Uterus (tissue), 3 donors: ENCODE measurements at regions not wholly inside any gene's neighbourhood (a gene's known extent, or its start where the extent isn't known, plus 50 kb on each side); places are given as distances from the start of the nearest gene placed in this dataset.

Source experiments
- DNase-seq, 2 donors: peaks; one replicate each; pipeline ENCODE4 v3.0.0-alpha.2; 2019 to 2020
- H3K27ac ChIP-seq, 2 donors: fragments of 200-600 bp; sonication (generic); 1 replicate in 1 of 2; 2 replicates in 1 of 2; pipeline ENCODE4 v1.5.1; 2016 to 2018
- H3K27me3 ChIP-seq, 2 donors: fragments of 200-600 bp; sonication (generic); one replicate each; pipeline ENCODE4 v1.5.1; 2018 to 2019; ENCODE audit warnings: control low read depth in 1 of 2
- H3K36me3 ChIP-seq, 2 donors: fragments of 200-600 bp; sonication (generic); one replicate each; pipeline ENCODE4 v1.5.1; 2019; ENCODE audit warnings: control low read depth in 1 of 2
- H3K4me1 ChIP-seq, 2 donors: fragments of 200-600 bp; sonication (generic); one replicate each; pipeline ENCODE4 v1.5.1; 2018 to 2019; ENCODE audit warnings: control low read depth in 1 of 2
- H3K4me3 ChIP-seq, 2 donors: fragments of 200-600 bp; sonication (generic); 1 replicate in 1 of 2; 2 replicates in 1 of 2; pipeline ENCODE4 v1.5.1; 2018 to 2019; ENCODE audit warnings: mild to moderate bottlenecking in 1 of 2
- H3K9me3 ChIP-seq, 2 donors: fragments of 200-600 bp; sonication (generic); one replicate each; pipeline ENCODE4 v1.5.1; 2019; ENCODE audit warnings: control low read depth in 1 of 2
- CTCF ChIP-seq, 4 experiments: fragments of 200-600 bp in 2 of 4; fragments of 450-650 bp in 2 of 4; sonication (generic) in 2 of 4; IDR thresholded peaks; one replicate each; pipeline ENCODE4 v1.5.1; 2016 to 2019; ENCODE audit warnings: antibody characterized with exemption in 4 of 4, mild to moderate bottlenecking in 2 of 4, moderate library complexity in 1 of 4
- POLR2A ChIP-seq, 2 donors: fragments of 450-650 bp; IDR thresholded peaks; one replicate each; pipeline ENCODE4 v1.6.1; 2016; ENCODE audit warnings: antibody characterized with exemption in 2 of 2, mild to moderate bottlenecking in 1 of 2, moderate library complexity in 1 of 2
- intact Hi-C: fragments of 100-400 bp; cut with DNase I; formaldehyde crosslinking; loops from one replicate; pipeline ENCODE4 v1.15.1; 2023; ENCODE audit warnings: low total_unique reads
- donor health status: DM: yes; HTN: yes; CAD: no.

- no peak overlapping the region for H3K4me3 ChIP-seq
- TF ChIP-seq CTCF (IDR thresholded peaks at IDR 0.05) (no peak), POLR2A (IDR thresholded peaks at IDR 0.05) (no peak)
- H3K4me1 ChIP-seq, result no peaks in the 10 kb centered on the region
- H3K36me3 ChIP-seq, result no peaks in the 10 kb centered on the region
- H3K27me3 ChIP-seq, result no peaks in the 10 kb centered on the region
- intact Hi-C loops, result no loop called here
- no peak overlapping the region for H3K27ac ChIP-seq
- no peaks in the 10 kb centered on the region for H3K9me3 ChIP-seq
- DNase-seq, result no peak
These were observed 289.5 kb downstream of the FOXG1 start for GRCh38 chr14:29056041-29056566.

- Histone ChIP-seq H3K4me3 (no peak overlapping the region), H3K36me3 (no peaks in the 10 kb centered on the region), H3K27me3 (no peaks in the 10 kb centered on the region), H3K4me1 (no peaks in the 10 kb centered on the region), H3K9me3 (no peaks in the 10 kb centered on the region), H3K27ac (no peak overlapping the region)
- DNase-seq, result no peak
- TF ChIP-seq POLR2A (IDR thresholded peaks at IDR 0.05) (no peak), CTCF (IDR thresholded peaks at IDR 0.05) (no peak)
- intact Hi-C loops, result no loop called here
These were observed 295.1 kb downstream of the FOXG1 start for GRCh38 chr14:29061702-29062101.

GRCh38 chr14:29062466-29062865, 295.9 kb downstream of the FOXG1 start:
- H3K9me3 ChIP-seq, result no peaks in the 10 kb centered on the region
- no peak for TF ChIP-seq POLR2A (IDR thresholded peaks at IDR 0.05)
- TF ChIP-seq CTCF (IDR thresholded peaks at IDR 0.05), result no peak
- no peaks in the 10 kb centered on the region for H3K27me3 ChIP-seq
- no peaks in the 10 kb centered on the region for H3K36me3 ChIP-seq
- H3K27ac ChIP-seq, result no peak overlapping the region
- no peaks in the 10 kb centered on the region for H3K4me1 ChIP-seq
- DNase-seq, result no peak
- H3K4me3 ChIP-seq, result no peak overlapping the region
- intact Hi-C loops, result no loop called here

GRCh38 chr14:29062976-29063375, 296.4 kb downstream of the FOXG1 start:
- intact Hi-C loops, result no loop called here
- no peaks in the 10 kb centered on the region for H3K4me1 ChIP-seq
- no peaks in the 10 kb centered on the region for H3K36me3 ChIP-seq
- no peak overlapping the region for H3K4me3 ChIP-seq
- TF ChIP-seq CTCF (IDR thresholded peaks at IDR 0.05), result no peak
- no peak for TF ChIP-seq POLR2A (IDR thresholded peaks at IDR 0.05)
- no peaks in the 10 kb centered on the region for H3K27me3 ChIP-seq
- H3K9me3 ChIP-seq, result no peaks in the 10 kb centered on the region
- H3K27ac ChIP-seq, result no peak overlapping the region
- DNase-seq, result no peak

GRCh38 chr14:29064305-29064900, 297.8 kb downstream of the FOXG1 start:
- Histone ChIP-seq H3K27me3 (no peaks in the 10 kb centered on the region), H3K9me3 (no peaks in the 10 kb centered on the region), H3K4me3 (no peak overlapping the region), H3K36me3 (no peaks in the 10 kb centered on the region), H3K27ac (no peak overlapping the region), H3K4me1 (no peaks in the 10 kb centered on the region)
- no peak for TF ChIP-seq CTCF (IDR thresholded peaks at IDR 0.05)
- TF ChIP-seq POLR2A (IDR thresholded peaks at IDR 0.05), result no peak
- intact Hi-C loops, result no loop called here
- DNase-seq, result no peak
